ENCODE measurements at regions not wholly inside any gene's neighbourhood (a gene's known extent, or its start where the extent isn't known, plus 50 kb on each side); places are given as distances from the start of the nearest gene placed in this dataset.
A peak's percentile ranks its signal among the peaks of the same experiment; 100 is the strongest.

DNA sequence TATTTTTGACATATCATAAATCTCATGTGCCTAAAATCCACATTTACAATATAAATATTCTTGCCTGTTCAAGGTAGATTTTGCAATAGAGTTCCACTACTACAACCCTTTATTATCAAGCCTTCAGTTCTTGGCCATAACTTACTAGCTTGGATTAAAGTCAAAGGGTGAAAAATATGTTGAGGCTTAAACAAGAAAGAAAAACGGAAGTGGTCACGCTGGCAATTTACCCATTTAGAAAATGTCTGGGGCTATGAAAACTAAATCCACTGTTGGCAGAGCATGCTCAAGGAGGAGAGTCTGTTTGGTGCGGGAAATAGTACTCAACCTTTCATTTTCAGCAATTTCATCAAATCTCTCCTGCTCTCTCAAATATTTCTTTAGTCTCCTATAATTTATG is 209.8 kb upstream of the RHOBTB1 start:
- Mint-ChIP-seq H3K4me3 (ENCODE audit: unreplicated experiment) (no peak overlapping the region), H3K27me3 (ENCODE audit: low read depth) (no peaks in the 10 kb centered on the region), H3K36me3 (ENCODE audit: low read depth) (no peaks in the 10 kb centered on the region), H3K9me3 (ENCODE audit: low read depth) (no peaks in the 10 kb centered on the region), H3K27ac (ENCODE audit: unreplicated experiment) (no peak overlapping the region), H3K4me1 (ENCODE audit: low read depth) (peaks cover 29% of the 10 kb centered on the region)
- DNase-seq (ENCODE audit: low spot score): no peak
- TF ChIP-seq, protein P1, sequence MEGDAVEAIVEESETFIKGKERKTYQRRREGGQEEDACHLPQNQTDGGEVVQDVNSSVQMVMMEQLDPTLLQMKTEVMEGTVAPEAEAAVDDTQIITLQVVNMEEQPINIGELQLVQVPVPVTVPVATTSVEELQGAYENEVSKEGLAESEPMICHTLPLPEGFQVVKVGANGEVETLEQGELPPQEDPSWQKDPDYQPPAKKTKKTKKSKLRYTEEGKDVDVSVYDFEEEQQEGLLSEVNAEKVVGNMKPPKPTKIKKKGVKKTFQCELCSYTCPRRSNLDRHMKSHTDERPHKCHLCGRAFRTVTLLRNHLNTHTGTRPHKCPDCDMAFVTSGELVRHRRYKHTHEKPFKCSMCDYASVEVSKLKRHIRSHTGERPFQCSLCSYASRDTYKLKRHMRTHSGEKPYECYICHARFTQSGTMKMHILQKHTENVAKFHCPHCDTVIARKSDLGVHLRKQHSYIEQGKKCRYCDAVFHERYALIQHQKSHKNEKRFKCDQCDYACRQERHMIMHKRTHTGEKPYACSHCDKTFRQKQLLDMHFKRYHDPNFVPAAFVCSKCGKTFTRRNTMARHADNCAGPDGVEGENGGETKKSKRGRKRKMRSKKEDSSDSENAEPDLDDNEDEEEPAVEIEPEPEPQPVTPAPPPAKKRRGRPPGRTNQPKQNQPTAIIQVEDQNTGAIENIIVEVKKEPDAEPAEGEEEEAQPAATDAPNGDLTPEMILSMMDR (IDR thresholded peaks at IDR 0.05): no peak

DNA sequence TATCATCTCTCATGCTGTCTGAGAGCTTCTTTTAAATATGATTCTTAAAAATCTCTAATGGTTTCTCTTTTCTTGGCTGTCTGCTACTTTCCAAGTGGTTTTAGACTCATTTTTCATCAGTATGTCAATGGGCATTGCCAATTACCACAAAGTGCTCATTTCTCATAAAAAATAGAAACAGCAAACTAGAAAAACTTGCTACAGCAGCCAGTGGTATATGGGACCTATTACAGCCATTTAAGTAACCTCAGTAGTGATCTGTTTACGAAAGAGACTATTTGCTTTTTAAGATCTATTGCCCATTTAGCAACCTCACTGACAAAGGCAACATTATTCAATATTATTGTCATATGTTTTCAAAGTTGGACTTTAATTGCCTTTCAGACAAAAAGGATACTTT is 207.1 kb upstream of the RHOBTB1 start:
- Mint-ChIP-seq H3K27ac (ENCODE audit: unreplicated experiment) (no peak overlapping the region), H3K4me3 (ENCODE audit: unreplicated experiment) (no peak overlapping the region), H3K36me3 (ENCODE audit: low read depth) (no peaks in the 10 kb centered on the region), H3K9me3 (ENCODE audit: low read depth) (no peaks in the 10 kb centered on the region), H3K4me1 (ENCODE audit: low read depth) (peaks cover 7% of the 10 kb centered on the region), H3K27me3 (ENCODE audit: low read depth) (peaks cover 4% of the 10 kb centered on the region)
- TF ChIP-seq, protein P1 (IDR thresholded peaks at IDR 0.05): no peak
- DNase-seq (ENCODE audit: low spot score): no peak

DNA sequence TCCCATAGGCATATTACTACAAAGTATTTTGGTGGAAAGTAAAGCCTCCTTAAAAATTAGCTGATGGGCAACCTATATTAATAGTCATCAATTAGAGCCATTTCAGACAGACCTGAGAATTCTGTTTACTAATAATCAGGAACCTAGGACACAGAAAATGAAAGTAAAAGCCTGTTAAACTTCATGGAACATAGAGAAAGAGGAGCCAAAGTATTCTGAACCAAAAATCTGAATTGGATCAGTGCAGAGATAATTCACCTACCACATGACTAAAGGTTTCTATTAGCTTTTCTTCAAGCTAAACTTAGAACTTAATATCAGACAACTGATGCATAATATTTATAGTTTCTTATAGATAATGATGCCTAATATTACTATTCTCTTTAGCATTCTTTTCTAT is 204.5 kb upstream of the RHOBTB1 start:
- peaks cover 7% of the 10 kb centered on the region for H3K27me3 Mint-ChIP-seq (ENCODE audit: low read depth)
- TF ChIP-seq, protein P1 (IDR thresholded peaks at IDR 0.05): no peak
- no peaks in the 10 kb centered on the region for H3K36me3 Mint-ChIP-seq (ENCODE audit: low read depth)
- H3K4me1 Mint-ChIP-seq (ENCODE audit: low read depth): peaks cover under 1% of the 10 kb centered on the region
- H3K4me3 Mint-ChIP-seq (ENCODE audit: unreplicated experiment): no peak overlapping the region
- no peak for DNase-seq (ENCODE audit: low spot score)
- no peaks in the 10 kb centered on the region for H3K9me3 Mint-ChIP-seq (ENCODE audit: low read depth)
- H3K27ac Mint-ChIP-seq (ENCODE audit: unreplicated experiment): no peak overlapping the region

DNA sequence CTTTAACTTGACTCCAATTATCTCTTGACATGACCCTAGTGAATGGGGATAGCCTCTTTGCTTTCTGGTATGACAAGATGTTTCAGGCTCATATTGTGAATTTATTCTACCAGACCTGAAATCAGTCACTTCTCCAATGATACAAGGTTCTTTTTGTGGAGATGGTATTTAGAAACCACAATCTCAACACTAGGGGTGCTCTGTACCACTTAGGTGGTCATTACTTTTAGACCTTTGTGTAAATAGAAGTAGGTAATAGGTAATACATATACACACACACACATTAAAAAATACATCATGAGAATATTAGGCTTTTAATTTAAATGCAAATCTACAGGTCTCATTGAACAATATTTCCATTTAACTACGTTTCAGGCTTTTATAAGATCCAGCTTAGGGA is 199.0 kb upstream of the RHOBTB1 start:
- Mint-ChIP-seq H3K4me3 (ENCODE audit: unreplicated experiment) (no peak overlapping the region), H3K27me3 (ENCODE audit: low read depth) (peaks cover 7% of the 10 kb centered on the region), H3K36me3 (ENCODE audit: low read depth) (peaks cover 2% of the 10 kb centered on the region), H3K27ac (ENCODE audit: unreplicated experiment) (no peak overlapping the region), H3K4me1 (ENCODE audit: low read depth) (peaks cover 22% of the 10 kb centered on the region), H3K9me3 (ENCODE audit: low read depth) (peaks cover 7% of the 10 kb centered on the region)
- no peak for DNase-seq (ENCODE audit: low spot score)
- TF ChIP-seq, protein P1 (IDR thresholded peaks at IDR 0.05): peak; percentile 22

DNA sequence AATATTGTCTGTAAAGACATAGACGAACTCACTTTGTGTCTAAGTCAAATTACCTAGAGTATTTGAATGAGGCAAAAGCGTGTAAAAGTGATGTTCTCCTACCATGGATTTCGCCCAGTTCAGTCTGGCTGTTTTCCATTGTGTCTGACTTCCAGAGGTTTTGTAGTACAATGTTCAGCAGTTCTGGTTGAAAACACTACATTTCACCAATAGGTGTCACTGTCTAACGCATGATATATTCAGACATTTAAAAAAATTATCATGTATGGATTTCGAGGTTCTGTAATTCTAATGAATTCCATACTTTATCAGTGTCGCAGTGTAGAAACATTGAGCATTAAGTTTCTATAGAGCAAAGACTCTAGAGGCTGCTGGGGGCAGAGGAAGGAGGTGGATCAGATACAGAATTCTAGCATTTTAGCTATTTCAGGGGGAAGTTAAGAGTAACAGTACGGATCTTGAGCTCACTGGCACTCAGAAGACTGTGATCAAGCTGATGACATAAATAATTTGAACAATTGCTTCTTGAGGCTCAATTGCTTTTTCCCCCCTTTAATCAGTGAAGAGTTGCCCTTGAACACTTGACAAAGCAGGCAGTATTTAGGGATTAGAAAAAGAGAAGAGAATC is 196.9 kb upstream of the RHOBTB1 start:
- H3K4me3 Mint-ChIP-seq (ENCODE audit: unreplicated experiment): no peak overlapping the region
- peaks cover 2% of the 10 kb centered on the region for H3K36me3 Mint-ChIP-seq (ENCODE audit: low read depth)
- no peak overlapping the region for H3K27ac Mint-ChIP-seq (ENCODE audit: unreplicated experiment)
- TF ChIP-seq, protein P1 (IDR thresholded peaks at IDR 0.05): peak; percentile 93
- peaks cover 7% of the 10 kb centered on the region for H3K9me3 Mint-ChIP-seq (ENCODE audit: low read depth)
- DNase-seq (ENCODE audit: low spot score): no peak
- H3K4me1 Mint-ChIP-seq (ENCODE audit: low read depth): peaks cover 30% of the 10 kb centered on the region
- peaks cover 3% of the 10 kb centered on the region for H3K27me3 Mint-ChIP-seq (ENCODE audit: low read depth)

Data from chondrocyte (in vitro differentiated cells).